HG03135 (cell line): ENCODE measurements at regions not wholly inside any gene's neighbourhood (a gene's known extent, or its start where the extent isn't known, plus 50 kb on each side); places are given as distances from the start of the nearest gene placed in this dataset.

ENCODE experiments used
- ATAC-seq: cut with Tn5 transposase; IDR thresholded peaks from one replicate; pipeline ENCODE4 v1.9.1; 2021; ENCODE audit warnings: mild to moderate bottlenecking, moderate library complexity; ENCODE audit not compliant: unreplicated experiment

DNA sequence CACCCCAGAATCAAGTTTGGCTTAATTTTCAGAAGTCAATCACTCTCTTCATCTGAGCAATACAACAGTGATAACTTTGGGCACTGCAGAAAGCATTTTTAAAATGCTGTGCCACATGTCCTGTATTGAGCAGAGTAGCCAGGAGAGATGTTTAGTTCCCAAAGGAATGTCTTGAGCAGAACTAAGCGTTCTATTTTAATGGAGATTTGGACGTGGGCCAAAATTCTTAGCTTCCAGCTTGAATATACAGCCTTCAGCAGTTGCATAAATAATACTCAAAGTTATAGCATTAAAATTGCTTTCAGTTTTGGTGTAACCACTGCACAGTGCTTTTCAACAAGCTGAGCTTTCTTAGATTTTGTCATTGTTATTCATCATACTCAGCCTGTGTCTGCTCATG is 679.2 kb downstream of the NLGN4X start:
- ATAC-seq: no peak

DNA sequence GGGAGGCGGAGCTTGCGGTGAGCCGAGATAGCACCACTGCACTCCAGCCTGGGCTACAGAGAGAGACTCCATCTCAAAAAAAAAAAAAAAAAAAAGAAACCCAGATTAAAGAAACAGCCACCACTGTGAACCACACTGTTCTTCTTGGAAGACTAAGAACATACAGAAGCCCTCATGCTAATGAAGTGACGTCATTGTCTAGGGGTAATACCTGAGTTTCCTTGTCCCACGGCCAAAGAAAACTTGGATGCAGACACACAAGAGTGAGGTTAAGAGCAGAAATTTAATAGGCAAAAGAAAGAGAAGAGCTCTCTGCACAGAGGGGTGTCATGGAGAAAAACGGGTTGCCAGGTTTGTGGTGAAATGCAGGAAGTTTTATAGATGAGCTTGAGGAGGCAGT is 691.6 kb downstream of the NLGN4X start:
- ATAC-seq: no peak

DNA sequence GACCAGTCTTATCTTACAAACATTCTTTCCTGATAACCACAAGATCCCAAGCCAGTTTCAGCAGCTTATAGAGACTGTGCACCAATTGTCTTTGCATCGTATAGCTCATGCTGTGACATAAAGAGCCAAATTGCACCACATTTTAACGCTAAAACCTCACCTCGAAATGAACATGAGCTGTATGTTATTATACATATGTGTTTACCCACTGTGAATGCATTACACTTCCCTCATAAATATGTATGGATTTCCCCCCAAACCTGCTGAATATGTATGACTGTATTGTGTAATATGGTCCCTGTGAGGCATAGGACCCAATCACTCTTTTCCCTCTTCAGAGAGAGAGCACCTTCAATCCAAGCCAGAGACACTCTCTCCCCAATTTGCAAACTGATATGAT is 692.4 kb downstream of the NLGN4X start:
- ATAC-seq: no peak

DNA sequence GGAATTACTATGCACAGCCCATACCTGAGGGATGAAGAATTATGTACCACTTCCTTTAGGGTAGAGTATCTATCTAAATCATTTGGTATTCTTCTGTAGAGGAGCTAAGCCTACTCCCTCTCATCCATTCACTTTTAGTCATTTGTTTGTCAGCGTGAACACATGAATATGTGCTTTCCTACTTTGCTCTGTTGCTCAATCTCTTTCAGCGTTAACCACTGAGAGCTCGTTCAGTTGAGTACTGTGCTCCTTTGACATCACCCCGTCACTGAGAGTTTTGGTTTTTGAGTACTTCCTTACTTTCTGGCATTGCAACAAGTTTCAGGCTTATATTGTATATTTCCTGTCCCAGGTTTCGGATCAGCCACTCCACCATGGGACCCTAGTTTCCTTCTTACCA is 700.6 kb downstream of the NLGN4X start:
- ATAC-seq: no peak

DNA sequence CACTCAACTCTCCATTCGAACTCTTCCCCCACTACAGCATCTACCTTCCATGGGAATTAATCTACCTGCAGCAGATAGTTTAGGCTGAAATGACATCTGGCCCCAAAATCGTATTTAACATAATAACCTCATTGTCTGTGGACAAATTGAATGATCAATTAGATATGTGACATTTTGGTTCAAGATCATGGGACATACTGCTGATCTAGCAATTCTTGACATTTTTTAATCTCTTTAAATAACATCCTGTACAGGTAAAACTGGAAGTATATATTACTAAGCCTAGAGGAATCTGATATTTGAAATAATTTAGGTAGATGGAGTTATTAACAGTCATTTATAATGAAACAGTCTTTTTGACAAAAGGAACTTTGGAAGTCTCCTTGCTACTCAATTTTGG is 702.5 kb downstream of the NLGN4X start:
- no peak for ATAC-seq

DNA sequence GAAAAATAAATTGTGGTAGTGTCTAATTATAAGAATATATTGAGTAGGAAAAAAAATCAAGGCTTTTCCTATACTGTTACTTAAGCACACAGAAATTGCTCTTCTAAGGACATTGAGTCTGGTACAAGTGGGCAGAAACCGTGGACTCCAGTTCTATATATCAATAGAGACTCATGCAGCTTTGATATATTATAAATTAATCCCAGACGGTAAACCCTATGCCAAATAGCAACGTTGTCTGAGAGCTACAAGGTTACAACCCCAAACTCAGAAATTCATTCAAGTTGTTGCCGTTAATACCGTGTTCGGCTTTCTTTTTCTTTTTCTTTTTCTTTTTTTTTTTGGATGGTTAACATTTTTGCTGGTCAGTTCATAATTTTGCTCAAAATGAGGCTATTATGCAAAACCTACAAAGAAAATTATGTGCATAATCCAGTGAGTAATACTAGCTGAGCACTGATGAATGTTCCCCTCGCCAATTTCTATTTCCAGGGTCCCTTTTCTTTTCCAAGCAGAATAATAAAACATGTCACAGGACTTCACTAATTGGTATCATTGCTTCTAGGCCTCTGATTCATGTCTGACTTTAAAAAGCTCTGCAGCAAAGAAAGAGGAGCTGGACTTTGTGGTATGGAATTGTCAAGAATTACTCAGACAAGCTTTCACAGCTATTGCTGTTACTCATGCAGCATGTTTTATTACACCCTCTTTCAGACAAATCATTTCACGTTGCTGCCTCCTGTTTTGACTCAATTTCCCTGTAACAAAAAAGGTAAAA is 737.7 kb downstream of the NLGN4X start:
- ATAC-seq: no peak

DNA sequence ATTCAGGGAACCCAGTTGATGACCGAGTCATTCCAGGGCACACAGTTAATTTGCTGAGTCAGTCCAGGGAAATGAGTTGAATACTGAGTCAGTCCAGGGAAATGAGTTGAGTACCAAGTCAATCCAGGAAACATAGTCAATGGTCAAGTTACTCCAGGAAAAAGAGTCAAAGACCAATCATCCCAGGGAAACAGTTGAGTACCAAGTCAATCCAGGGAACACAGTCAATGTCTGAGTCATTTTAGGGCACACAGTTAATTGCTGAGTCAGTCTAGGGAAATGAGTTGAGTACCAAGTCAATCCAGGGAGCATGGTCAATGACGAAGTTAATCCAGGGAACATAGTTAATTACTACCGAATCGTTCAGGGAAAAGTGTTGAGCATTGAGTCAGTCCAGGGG is 754.4 kb downstream of the NLGN4X start:
- ATAC-seq: no peak

DNA sequence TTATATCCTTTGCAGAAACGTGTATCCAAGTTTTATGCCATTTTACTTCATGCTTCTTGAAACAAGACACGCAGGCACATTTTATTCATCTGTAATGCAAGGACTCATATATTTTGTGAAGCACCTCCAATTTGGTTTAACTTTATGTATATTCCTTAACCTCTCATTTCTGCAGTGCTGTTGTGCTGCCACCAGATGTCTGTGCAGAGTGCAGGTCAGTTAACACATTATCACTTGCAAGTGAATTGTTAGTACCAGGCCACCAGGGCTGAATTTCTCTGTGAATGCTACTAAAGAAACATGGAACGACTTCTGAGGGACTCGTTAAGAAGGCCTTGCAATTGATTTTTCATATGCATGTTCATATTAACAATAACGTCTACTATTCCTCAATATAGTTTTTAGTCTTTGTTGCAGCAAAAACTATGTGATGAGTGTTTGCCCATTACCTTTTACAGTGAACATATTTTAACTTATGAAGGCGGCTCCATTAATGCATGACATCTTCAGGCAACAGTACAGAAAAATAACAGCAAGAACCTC is 770.3 kb downstream of the NLGN4X start:
- ATAC-seq: no peak

DNA sequence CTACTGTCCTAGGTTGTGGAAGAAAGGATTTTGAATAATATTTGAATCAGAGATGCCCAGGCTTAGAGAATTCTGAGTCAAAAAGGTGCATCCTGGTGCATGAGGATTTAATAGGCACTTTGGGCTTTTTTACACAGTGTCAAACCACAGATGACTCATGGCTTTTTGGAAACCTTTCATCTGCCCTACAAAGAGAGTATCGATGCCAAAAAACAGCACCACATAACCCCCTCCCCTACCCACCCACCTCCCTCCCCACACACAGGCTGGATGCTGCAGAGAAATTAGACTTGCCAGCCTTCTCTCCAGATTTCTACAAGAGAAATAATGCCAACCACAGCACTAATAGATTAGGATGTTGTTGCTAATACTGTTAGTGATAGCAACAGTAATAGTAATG is 779.3 kb downstream of the NLGN4X start:
- ATAC-seq: no peak

DNA sequence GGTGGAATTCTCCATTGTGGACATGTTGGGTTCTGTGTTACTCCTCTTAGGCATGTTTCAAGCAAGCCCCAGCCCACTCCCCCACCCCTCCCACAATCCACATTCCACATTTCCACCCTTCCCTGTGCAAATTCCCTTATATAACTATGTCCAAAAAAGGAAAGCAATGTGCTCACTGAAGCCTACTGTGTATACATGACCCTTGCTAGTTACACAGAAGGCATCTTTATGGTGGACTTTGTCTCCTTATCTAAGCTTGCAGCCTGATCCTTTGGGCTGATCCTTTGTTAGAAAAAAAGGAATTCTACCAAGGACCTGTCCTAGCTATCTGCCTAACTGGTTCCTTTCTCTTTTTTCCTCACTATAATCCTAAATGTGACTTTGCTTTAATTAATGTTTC is 796.8 kb downstream of the NLGN4X start:
- no peak for ATAC-seq

DNA sequence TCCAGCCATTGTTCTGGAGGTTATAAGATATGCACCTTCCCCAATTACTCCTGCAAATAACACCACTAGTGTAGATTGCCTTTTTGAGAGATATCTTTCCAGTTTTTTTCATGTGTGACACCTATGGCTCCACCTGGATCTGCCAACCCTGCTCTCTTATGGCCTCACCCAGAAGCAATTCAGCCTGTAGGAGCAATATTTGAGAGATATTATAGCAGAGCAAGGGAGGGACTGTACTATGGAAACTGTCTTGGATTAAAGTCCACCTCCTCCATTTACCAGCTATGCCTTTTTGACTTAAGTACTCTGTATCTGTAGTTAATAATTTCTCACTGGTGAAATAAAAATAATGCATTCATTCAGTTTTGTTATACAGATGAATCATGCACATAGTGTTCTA is 803.5 kb downstream of the NLGN4X start:
- no peak for ATAC-seq

DNA sequence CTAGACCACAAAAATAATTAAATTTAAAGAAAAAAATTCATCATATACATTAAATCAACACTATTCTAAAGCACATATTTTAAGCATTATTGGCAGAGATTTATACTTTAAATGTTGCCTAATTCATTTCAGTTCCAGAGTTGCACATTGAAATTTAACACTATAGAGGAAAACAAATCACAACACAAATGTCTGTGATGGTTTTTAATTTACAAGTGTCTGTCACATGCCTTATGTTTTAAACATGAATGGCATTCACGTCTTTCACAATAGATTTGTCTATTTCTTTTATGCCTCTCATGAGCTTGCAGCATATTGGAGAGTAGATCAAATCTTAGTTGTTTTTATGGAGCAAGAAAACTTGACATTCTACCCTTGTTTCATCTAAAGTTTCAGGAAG is 811.3 kb downstream of the NLGN4X start:
- no peak for ATAC-seq

DNA sequence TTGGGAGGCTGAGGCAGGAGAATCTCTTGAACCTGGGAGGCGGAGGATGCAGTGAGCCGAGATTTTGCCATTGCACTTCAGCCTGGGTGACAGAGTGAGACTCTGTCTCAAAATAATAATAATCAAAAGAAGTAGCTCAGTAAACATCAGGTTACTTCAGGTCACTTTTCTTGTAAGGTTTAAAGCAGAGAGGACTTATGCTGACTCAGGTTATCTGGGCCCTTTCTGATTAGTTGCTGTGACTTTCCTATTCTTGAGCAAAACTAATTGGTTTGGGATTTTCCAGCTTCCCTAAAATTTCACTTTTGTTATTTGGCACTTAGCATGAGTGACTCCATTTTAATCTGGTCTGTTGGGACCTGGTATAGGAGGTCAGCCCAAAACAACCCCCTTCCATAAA is 812.9 kb downstream of the NLGN4X start:
- ATAC-seq: no peak

DNA sequence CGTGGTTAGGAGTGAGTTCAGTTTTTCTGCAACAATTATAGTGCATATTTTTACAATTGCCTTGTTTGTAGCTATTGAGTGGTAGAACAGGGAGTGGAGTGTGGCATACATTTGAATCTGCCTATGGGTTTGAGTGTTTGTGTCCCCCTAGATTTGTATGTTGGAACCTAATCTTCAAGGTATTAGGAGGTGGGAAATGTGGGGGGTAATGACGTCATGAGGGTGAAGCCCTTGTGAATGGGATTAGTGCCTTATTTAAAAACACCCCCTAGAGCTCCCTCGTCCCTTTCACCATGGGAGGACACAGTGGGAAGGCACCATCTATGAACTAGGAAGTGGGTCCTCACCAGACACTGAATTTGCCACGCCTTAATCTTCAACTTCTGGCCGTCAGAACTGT is 819.6 kb downstream of the NLGN4X start:
- no peak for ATAC-seq

DNA sequence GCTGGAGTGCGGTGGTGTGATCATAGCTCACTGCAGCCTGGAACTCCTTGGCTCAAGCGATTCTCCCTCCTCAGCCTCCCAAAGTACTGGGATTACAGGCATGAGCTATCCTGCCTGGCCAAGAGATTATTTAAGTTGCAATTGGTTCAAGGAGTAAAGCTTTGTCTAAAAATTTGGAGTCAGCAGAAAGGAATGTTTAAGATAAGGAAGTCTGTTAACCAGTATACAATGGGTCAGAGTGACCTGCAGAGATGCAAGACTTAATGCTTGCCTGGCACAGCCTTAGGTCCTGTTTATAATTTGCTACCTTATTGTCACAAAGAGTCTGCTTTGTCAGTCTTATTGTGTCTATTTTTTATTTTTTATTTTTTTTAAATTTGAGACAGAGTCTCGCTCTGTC is 826.2 kb downstream of the NLGN4X start:
- no peak for ATAC-seq

DNA sequence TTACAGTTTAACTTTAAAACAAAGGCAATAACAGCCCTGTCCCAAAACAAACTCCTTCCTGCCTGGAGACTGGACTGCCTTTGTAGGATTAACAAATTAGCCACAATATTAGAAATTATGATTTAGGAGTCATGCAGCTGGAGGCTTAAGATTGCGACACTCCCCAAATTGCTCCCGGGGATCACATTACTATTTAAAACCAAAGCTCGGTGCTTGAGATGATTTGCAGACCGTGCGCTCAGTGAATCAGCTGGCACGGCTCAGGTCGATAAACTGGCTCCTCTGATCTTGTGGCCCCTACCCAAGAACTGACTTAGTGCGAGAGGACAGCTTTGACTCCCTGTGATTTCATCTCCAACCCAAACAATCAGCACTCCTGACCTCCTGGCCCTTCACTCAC is 829.3 kb downstream of the NLGN4X start:
- ATAC-seq: no peak

DNA sequence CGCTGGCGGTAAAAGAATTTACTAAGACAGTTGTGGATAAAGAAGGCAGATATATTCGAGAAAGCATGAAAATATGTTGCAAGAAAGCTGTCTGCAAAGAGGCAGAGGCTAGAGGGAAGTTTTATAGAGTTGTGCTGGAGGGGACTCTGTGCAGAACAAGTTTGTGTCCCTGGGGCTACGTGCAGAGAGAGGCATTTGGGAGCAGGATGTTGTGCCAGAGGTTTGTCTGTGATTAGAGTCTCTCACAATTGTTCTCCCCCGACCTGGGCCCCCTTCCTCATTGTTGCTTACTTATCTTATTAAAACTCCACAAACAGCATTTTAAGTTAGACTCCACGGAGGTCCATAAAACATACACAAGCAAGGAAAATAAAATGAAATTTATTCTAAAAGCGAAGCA is 831.3 kb downstream of the NLGN4X start:
- no peak for ATAC-seq

DNA sequence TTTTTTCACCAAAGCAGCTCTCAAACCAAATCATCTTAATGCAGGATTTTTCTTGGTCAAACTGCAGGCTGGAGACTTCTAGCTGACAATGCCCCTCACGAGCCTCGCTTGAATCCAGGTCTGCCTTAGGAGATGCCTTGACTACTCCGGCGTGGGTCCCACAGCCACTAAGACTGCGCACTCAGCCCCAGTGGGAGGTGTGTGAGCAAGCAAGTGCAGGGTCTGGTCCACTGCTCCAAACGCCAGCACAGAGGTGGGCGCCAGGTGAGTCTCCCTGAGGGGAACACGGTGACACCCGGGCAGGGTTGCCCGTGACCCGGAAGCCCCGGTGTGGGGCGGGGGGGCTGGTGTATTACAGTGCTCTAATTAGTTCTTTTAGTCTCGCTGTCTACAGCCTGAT is 838.3 kb downstream of the NLGN4X start:
- no peak for ATAC-seq

DNA sequence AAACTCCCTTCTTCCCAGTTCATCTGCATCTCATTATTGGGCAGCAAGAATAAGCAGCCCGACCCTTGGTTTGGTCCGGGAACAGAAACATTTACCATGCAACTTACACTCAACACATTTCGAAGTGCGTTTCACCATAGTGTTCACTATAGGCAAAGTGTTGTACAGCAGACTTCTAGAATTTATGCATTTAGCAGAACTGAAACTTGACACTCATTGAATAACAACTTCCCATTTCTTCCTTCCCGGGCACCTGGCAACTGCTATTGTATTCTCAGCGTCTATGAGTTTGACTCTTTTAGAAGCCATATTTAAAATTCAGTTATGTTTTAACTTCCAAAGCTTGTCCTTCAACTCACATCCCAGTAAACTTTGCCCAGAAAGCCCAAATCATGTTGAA is 840.6 kb downstream of the NLGN4X start:
- no peak for ATAC-seq

DNA sequence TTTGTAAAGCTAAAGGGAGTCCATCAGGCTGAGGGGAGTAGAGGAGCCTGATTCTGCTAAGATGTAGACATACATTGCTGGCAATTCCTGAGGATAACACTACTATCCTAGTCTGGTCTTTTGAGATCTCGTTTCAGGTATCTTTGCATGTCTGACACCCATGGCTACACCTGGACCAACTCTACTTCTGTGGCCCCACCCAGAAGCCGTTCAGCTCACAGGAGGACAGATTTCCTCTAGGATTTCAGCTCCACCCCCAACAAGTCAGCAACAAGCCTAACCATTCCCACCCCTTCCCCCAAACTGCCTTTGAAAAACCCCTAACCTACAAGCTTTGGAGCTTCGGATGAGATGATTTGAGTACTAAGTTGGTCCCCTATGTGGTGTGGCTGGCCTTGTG is 848.2 kb downstream of the NLGN4X start:
- ATAC-seq: no peak

DNA sequence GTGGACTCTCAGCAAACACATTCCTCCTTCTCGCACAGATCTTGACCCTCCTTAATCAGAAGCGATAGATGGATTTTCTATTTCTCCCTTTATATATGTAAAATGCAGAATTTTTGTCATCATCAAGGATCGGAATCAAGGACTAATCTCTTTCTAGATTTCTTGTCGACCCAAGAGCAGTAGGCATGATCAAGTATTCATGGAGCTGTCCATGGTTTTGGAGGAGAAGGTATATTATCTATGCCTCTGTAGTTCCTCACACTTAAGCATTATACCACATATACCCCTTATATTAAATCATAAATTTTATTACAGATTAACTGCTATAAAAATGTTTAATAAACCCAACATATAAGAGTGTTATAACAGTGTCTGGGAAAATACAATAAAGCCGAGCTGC is 886.8 kb downstream of the NLGN4X start:
- ATAC-seq: no peak

DNA sequence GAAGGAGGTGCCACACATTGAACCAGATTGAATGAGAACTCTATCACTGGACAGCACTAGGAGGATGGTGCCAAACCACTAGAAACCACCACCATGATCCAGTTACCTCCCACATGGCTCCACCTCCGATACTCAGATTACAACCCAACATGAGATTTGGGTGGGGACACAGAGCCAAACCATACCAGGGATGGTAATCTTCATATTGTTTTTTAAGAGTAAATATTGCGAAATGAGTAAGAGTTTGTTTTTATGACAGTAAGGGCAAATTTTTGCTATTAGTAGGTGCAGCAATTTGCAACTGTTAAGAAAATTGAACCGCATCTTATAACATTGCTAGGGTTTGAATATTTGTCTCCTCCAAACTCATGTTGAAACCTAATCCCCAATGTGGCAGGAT is 891.5 kb downstream of the NLGN4X start:
- ATAC-seq: no peak

DNA sequence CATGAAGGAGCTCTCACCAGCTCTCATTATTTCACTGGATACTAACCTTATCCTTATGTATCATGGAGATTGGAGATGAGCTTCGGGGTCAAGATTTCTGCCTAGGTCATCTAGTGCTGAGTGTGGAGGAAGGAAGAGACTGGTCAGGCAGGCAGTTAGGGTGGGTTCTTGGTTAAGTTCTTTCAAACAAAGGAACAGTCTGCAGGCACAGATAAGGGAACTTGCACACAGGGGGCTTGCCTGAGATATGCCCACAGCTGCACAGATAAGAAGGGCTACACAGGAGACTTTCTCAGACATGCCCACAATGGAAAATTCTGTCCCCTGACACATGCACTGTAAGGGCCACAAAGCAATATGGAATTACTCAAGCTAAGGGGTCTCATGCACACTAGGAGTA is 904.1 kb downstream of the NLGN4X start:
- ATAC-seq: no peak
